GM12801 (cell line): ENCODE measurements at regions not wholly inside any gene's neighbourhood (a gene's known extent, or its start where the extent isn't known, plus 50 kb on each side); places are given as distances from the start of the nearest gene placed in this dataset.

Experiments
- CTCF ChIP-seq: IDR thresholded peaks from one replicate; pipeline ENCODE4 v1.5.1; 2011; ENCODE audit warnings: control low read depth; ENCODE audit not compliant: insufficient read length; ENCODE audit errors: extremely low read depth

DNA sequence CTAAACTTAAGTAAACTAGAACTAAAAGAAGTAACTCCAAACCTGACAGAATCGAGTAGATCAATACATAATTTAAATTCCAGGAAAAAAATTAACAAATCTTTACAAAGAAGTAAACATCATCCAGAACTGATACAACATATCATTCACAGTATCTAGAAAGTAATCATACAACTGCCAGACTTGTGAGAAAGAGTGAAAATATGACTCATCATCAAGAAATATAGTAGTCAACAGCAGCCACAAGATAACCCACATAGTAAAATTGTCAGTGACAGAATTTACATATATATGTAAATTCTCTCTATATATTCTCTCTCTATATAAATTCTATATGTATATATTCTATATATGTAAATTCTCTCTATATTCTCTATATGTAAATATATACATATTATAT lies 242.8 kb upstream of the RGS17 start:
- no peak for TF ChIP-seq CTCF

- no peak for TF ChIP-seq CTCF
These were observed 237.0 kb upstream of the RGS17 start for GRCh38 chr6:153368131-153368530.

DNA sequence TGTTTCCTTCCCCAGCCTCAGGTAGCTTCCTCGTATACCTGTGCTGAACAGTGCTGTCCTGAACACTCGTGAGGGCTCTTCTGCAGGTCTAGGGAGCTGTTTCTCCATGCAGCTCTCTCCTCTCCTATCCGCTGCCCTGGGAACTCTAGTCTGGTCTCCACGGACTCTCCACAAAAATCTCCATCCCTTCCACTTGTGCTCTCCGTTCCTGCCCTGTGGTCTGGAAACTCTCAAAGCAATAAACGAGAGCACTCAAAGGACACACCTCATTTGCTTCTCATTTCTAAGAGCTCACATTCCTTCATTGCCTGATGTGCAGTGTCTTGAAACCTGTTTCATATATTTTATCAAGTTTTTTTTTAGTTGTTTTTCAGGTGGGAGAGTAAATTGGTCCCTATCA lies 235.9 kb upstream of the RGS17 start:
- no peak for TF ChIP-seq CTCF

DNA sequence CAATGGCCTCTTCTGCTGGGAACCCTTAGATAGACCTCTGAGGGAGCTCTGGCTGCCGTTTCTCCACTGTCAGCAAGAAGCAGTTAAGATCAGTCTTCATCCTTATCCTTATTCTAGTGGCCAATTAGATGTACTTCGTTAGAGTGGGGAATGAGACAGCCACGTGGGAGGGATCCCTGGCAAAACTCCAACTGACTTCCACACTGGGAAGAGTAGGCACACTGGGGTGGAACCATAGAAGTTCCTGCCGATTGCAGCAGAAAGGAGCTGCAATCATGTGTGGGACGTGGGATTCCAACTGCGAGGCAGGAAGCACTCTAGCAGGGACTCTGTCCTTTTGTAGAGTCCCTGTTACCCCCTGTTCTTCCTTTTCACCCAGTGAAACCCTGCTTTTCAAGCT lies 226.3 kb upstream of the RGS17 start:
- TF ChIP-seq CTCF = no peak

DNA sequence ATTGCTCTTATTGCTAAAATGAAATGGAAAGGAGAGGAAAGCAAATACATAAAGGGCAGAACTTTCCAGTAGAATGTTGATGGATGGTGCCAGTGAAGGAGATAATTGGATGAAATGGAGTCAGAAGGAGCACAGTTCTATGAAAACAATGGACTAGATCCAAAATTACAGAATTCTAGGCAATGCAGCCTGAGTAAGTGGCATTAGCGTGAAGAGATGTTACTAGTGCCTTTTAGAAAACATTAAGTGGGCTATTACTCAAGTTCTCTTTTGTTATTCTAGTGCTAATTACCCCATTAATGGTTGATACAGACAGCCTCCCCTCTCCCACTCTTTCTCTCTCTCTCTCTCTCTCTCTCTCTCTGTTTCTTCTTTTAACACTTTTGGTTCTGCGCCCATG lies 209.5 kb upstream of the RGS17 start:
- no peak for TF ChIP-seq CTCF

GRCh38 chr6:153334121-153334520 lies 203.0 kb upstream of the RGS17 start:
- TF ChIP-seq CTCF = no peak

DNA sequence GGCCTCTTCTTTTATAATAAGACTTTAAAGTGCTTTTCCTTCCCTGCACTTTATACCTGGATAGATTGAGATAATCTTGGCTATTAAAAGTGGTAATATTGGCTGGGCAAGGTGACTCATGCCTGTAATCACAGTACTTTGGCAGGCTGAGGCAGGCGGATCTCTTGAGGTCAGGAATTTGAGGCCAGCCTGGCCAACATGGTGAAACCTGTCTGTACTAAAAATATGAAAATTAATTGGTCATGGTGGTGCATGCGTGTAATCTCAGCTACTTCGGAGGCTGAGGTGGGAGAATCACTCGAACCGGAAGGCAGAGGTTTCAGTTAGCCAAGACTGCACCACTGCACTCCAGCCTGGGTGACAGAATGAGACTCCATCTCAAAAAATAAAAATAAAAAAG lies 197.1 kb upstream of the RGS17 start:
- TF ChIP-seq CTCF = no peak

DNA sequence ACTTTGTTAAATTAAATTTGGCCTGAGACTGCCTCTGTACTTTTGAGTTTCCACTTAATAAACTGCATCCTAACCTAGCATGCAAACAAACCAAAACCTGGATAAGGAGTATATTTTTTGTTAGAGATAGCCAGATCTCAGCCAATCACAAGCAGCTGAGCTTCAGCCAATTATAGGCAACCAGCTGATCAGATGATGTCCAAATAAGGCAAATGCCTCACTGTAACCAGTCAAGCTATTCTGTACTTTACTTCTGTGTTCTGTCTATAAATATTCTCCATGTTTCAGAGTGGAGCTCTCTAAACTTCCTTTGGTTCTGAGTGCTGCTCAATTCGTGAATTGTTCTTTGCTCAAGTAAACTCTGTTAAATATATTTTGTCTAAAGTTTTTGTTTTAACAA lies 194.6 kb upstream of the RGS17 start:
- TF ChIP-seq CTCF = no peak
